ELR (cell line): ENCODE measurements at regions not wholly inside any gene's neighbourhood (a gene's known extent, or its start where the extent isn't known, plus 50 kb on each side); places are given as distances from the start of the nearest gene placed in this dataset.

ENCODE experiments used
- DNase-seq: peaks from one replicate; pipeline ENCODE4 v3.0.0-alpha.2; 2015; ENCODE audit warnings: low read depth

DNA sequence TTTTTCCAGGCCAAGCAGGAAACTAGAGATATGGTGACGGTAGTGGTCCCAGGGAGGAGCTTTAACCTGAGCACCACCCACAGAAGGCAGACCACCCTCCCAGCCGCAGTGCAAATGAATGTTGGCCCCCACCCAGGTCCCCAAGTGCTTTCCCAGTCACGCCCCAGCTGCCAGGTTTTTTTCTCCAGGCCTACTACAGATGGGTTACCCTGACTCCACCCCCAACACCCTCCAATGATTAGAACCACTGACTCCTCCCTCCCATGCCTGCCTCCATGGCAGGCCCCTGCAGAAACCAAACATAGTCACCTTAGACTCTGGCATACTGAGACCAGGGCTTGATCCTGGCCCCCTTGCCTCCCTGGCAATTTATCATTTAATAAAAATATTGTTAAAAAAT, 58.7 kb upstream of the CHST1 start:
- DNase-seq, result no peak

DNA sequence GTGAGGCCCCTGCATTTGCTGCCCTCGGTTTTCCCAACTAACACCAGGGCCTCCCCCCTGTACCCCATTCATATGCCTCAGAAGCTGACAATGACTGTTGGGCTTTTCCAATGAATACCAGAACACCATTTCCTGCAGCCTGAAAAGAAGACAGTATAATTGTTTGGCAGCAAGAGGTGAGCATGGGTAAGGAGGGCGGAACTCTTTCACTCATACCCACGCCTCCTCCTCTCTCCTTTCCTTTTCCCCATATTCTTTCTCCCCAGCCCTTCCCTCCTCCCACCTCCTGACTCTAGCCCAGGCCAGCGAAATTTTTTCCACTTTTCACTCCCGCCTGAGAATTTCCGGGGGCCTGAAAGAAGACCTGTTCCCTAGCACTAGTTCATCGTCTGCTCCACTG, 58.0 kb upstream of the CHST1 start:
- DNase-seq, result no peak

DNA sequence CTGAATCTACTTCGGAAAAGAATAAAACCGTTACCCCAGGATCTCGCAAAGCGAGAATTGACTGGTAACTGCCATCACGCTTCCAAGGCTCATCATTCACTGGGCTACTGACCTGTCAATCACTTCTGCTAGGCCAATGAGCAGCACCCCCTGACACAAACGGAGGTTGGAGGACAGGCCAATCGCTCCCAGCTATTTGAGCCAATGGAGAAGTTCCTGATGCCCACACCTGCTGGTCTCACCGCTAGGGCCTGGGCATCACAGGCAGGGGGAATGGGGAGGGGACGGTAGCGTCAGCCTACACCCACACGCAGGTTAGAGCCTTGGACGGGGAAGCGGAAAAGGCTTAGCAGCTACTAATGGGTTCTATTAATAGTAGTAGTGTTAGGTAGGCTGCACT, 56.7 kb upstream of the CHST1 start:
- DNase-seq, result no peak

DNA sequence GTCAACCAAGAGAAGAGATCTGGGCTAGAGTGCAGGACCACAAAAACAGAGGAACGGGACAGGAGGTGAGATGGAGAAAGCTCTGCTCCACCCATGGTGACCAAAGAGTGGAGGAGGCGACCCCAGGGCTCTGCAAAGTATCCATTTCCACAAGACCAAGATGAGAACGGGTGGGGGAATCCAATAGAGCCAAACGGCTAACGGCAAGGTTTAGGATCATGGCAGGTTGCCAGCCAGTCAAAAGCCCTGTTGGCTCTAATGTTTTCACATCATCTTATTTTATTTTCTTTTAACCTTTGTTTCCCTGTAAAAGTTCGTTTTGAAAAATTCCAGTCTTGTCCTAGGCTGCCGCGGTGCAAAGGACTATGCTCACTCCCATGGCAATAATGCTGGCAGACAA, 52.1 kb upstream of the CHST1 start:
- no peak for DNase-seq

DNA sequence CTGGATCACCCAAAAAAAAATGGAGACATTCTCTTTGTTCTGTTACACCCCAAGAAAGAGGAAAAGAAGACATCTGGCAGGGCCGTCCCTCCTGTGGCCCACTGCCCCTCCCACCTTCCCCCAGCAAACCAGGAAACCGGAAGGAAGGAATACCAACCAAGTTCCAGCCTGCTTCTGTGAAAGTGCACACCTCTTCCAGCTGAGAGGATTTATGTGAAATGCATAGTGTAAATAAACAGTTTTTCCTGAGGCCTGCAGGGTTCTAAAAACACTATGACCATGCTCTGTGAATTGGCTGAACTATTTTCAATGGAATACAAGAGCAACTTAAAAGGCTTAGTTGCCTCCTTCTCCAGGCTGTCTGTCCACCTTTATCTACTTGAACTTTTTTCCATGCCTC, 50.0 kb upstream of the CHST1 start:
- no peak for DNase-seq
